Stimulated activated CD4-positive, alpha-beta T cell treated with anti-CD3 and anti-CD28 coated beads, Interleukin-2, amount 100 ng/mL, for 24 hours (primary cell): ENCODE measurements at regions not wholly inside any gene's neighbourhood (a gene's known extent, or its start where the extent isn't known, plus 50 kb on each side); places are given as distances from the start of the nearest gene placed in this dataset.

Source experiments
- DNase-seq, 2 donors: peaks; one replicate each; pipeline ENCODE4 v3.0.0-alpha.2; 2020

DNA sequence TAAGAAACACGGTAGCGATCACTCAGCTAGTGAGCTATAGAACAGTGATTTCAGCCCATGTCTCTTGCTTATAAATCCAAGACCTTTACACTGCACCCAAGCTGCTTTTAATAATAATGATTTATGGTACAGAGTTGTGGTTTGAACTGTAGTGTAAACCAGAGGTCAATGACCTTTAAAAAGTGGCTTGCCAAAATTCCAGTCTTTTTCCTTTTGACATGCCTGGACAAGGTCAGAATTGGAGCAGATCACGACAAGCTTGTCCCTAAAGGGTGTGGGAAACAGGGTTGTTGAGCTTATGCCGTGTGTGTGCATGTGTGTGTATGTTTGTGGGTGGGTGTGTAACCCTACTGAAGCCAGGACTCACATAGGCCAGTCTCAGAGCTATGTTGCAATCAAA is 225.3 kb upstream of the CLINT1 start:
- no peak for DNase-seq

- no peak for DNase-seq
Measured at GRCh38 chr5:158082696-158083287, 223.8 kb upstream of the CLINT1 start.

DNA sequence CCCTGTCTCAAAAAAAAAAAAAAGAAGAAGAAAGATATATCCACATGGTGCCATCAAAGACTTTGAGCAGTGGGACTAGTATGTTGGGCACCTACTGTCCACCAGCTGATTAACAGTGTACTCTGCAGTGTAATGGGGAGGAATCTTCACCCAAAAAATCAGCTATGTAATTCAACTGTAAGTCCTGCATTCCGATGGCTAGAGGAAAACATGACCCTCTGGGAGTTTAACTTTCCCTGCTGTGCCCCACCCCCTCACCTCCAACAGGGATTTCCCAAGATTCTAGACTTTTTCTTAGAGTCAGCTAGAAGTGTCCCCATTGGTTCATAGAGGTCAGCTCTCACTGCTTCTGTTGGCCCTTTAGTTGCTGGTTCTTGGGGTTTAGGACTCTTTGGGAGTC is 221.2 kb upstream of the CLINT1 start:
- DNase-seq = no peak

DNA sequence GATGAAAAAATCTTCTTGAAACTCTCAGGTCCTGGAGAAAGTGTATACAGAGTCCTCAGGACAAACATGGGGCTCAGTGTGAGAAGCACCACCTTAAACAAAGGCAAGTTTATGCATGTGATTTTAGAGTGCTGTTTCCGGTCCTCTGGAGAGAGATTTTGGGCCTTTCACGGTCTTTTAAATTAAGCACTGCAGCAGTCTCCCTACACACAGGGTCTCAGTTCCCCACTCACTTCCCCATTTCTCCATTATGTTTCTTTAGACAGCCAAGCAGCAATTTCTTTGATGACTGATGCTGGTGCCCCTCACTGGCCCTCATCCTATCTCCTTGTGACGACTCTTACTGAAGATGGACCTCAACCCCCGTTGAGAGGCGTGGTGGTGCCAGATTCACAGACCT is 220.2 kb upstream of the CLINT1 start:
- no peak for DNase-seq

GRCh38 chr5:158074992-158075769 is 216.2 kb upstream of the CLINT1 start:
- DNase-seq = peak; percentile 41 to 56

DNA sequence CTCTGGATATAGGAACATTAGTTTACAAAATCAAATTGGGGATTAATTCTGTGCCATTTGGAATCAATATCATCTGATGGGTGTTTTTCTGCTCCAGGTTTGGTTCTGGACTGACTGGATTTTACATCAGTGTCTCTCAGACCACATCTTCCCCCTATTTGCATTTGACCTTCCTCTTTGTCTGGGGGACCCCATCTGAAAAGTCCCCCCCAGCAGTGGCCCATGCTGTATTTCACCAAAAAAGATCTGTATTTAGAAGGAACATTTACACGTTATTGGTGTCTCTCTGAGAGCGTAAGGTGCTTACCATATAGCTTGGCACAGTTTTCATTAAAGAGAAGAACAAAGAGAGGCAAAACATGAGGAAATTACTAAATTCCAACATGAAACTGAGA is 215.6 kb upstream of the CLINT1 start:
- DNase-seq = no peak

DNA sequence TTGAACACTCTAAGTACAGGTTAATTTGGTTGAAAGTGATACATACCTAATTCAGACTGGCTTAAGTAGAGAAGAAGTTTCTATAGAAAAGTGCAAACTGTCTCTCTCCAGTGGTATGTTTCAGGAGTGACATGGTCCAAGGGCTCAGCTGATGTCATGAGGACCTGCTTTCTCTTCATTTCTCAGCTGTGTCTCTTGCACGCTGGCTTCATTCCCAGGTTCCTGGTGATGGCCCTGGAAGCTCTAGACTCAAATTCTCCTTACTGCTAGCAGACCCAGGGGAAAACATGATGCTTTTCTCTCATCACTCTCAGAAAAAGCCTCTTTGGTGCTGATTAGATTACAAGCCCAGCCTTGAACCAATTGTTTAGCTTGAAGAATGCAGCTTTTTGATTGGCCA is 211.9 kb upstream of the CLINT1 start:
- no peak for DNase-seq

DNA sequence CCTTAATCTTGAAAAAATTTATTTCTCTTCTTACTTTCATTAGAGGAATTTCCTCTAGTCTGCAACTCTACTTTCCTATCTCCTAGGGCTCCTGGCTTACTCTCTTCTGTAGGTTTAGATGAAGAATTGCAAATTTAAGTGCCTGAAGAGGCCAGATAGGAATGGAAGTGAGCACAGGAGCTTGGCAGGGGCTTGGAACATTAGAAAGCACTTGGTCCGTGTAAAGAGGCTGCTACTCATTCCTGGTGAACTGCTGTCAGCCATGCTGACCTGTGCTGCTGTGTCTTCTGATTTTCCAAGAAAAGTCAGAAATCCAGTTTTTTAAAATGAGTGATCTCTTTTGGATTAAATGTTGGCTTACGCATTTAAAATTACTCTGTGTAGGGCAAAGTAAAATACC is 210.9 kb upstream of the CLINT1 start:
- DNase-seq = no peak

DNA sequence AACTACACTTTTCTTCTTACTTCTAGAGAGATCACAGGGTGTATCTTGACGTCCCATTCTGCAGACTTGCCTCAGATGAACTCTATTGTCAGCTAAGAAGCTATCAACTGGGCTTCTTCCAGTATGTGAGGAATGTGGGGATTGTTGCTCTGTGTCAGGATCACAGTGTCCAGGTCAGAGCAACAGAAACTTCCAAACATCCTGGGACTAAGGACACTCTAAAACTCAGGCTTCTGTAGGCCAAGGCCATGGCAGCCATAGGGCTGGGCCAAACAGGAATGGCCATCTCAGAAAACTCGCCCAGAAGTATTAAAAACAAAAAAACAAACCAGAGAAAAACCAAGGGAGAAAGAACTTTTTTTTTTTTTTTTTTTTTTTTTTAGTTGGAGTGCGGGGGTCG is 210.0 kb upstream of the CLINT1 start:
- no peak for DNase-seq

DNA sequence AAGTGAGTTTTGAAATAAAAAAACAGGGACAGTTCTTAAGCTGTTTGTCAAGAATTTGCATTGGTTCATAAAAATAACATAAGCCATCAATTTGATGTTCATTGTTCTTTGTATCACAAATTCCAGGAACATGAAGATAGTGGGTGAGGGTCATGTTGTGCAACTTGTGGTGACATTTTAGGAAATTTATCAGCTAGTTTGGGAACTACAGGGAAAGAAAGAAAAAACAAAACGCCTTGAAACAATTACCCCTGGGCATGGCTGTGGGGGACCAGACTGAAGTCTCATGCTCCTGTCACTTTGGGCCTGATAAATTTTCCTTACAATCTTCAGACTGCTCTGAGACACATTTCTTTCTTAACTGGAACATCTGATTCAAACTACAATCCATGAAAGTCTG is 207.1 kb upstream of the CLINT1 start:
- DNase-seq = no peak

DNA sequence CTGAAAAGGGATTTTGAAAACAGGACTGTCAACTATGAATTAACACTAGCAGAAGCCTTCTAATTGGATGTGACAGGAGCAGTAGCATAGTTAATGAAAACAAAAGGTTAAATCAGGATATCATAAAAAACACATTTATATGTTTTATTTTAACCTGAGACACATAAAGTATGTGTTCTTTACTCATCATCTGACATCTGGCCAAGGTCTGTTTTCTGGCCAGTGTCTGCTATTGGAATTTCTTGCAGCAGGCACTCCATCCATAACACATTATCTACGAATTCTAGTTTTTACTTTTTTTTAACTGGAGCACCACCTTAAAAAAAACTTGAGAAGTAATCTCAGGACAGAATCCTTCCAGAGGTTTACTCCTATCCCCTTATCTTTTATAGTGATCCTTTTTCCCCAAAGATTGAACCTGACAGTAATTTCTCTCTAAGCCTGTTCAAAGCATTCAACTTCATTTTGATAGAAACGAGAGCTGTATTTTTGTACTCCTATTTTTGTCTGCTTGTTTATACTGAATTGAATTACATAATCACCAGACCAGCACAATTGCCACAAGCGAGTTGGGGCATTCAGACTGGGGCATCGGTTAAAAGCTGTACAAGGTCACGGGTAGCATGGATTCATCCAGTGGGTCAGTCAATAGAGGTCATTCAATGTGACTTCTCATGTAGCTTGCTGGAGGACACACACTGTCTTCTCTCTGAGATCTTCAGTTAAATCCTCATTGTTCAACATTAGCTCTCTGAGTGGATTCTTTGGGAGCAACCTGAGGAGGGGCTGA is 205.6 kb upstream of the CLINT1 start:
- DNase-seq = no peak

DNA sequence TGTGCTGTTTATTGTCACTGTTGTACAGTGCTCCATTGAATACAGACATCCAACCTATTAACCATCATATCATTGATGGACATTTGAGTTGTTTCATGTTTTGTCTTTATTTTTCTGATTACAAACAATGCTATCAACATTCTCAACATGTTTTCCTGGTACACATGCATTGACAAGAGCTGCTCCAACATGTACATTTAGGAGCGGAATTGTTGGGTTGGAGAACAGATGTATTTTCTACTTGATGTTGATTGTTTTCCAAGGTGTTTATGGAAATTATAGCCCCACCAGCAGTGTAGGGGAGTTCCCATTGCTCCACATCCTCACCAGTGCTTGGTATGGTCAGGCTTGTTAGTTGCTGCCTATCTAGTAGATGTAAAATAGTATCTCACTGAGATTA is 204.1 kb upstream of the CLINT1 start:
- DNase-seq = no peak

DNA sequence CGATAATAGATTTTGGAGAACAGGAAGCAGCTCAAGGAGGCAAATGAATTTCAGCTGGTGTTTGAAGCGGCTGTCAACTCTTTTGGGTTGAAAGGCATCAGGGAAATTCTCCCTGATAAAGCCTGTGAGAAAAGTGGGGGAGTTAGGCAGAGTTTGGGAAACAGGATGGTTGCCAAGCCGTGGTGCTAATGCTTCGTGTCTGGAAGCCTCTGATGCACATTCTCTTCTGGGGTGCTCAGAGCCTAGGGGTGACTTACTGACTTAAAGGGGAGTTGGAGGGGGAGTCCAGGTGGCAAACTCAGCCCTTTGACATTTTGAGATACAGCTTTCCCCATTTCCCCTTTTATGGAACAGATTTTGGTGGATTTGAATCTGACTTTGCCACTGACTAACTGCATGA is 202.5 kb upstream of the CLINT1 start:
- DNase-seq = no peak

DNA sequence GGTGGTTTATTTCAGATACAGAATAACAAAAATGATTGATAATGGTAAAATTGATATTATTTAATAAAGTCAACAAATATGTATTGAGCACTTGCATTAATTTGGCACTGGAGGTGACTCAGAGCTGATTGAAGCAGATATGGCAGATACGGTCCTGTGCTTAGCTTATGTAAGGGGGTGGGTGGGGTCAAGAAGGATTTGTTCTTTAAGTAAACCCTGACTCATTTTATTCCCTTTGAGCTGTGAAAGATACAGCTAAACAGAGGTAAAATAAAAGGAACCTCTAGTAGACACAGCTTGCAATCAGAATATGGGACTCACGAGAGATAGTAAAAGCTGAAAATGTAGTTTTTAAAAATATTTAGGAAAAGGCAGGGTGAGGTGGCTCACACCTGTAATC is 201.3 kb upstream of the CLINT1 start:
- no peak for DNase-seq

DNA sequence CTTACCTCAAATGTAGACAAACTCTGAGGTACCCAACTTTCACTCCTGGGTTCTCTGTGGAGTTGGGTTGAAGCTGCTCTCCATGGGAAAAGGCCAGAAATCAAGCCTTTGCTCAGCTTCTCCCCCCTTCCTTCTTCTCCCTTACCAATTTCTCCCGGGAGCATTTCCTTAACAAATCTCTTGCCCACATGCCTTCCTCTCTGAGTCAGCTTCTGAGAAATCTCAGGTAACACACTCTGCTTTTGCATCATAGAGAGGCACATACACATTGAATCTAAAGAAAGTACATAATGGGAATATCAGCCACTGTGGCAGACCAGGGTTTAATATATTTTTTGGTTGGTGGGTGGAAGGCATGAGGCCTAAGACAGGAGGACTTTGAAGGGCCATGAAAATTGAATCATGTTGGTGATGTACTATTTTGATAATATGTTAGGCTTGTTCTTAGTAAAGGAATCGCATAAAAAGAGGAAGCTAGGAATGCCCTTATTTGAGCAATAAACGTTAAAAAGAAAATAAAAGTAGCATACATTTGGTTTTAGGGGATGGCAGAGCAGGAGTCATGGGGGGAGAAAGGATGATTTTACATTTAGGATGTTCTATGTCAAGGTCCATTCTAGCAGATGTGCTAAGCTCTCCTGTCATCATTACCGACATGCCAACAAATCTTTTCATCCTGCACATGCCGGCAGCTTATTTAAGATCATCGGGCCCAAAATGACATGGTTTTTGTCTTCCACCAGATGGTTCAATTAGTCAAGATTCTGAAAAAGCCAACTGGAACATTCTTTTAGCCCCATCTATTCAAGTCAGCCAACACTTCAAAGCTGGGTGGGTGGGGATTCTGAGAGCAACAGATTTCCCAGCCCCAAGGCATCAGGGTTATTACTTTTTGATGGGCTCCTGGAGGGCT is 199.5 kb upstream of the CLINT1 start:
- DNase-seq = no peak

- DNase-seq = no peak
Measured at GRCh38 chr5:158056130-158056825, 197.3 kb upstream of the CLINT1 start.

DNA sequence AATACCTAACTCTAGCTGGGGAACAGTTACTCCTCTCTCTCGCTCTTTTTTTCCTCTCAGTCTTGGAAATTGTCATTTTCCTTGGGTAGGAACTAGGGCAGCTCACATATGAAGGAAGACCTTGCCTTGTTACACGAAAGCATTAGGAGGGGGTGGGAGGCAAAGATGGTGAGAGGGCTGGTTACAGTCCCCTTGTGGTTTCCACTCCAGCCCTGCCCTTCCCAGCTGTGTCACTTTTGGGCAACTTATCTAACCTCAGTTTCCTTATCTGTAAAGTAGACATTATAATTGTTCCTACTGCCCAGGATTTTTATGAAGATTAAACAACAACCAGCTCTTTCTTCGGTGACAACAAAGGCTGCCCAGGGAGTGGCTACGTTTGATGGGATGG is 196.2 kb upstream of the CLINT1 start:
- DNase-seq = no peak

GRCh38 chr5:158054223-158055110 is 195.5 kb upstream of the CLINT1 start:
- no peak for DNase-seq

DNA sequence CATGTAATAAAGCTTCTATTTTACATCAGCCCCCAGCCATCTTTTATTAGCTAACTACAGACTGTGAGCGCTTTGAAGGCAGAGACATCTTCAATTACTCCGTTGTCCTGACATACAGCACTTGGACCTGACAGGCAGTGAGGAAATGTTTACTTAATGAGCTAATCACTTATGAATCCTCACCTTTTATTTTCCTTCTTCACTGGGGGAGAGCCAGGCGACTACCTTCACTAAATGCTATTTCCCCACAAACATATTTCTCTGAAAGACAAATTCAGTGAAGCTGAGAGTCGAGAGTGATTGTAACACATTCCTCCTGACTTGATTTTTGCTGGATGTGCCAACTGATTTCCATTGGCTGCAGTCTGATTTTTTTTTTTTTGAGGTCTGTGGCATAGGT is 192.1 kb upstream of the CLINT1 start:
- no peak for DNase-seq

GRCh38 chr5:158050421-158050820 is 191.5 kb upstream of the CLINT1 start:
- no peak for DNase-seq

DNA sequence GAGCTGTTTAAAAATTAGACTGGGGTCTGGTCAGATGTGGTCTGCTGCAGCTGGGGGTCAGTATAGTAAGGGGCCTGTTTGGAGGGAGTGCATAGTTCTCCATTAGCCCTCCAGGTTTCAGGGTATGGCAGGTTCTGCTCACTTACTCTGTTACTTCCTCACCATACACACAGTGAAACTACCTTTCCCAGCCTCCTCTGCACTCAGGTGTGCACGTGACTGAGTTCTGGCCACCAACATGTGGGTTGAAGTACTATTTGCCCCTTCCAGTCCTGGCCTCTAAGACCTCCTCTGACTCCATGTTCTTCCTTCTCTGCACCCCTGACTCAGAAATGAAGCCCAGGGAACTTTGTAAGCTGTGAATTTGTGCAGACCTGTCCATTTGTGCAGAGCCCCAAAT is 190.5 kb upstream of the CLINT1 start:
- DNase-seq = no peak
